GM21528 (cell line): ENCODE measurements at regions not wholly inside any gene's neighbourhood (a gene's known extent, or its start where the extent isn't known, plus 50 kb on each side); places are given as distances from the start of the nearest gene placed in this dataset.
"Not testable (repeated sequence)": the region's sequence is repeated elsewhere in the genome, so short reads cannot be mapped to it uniquely, and the experiment has no call there.

Experiments
- ATAC-seq: cut with Tn5 transposase; IDR thresholded peaks from one replicate; pipeline ENCODE4 v1.9.1; 2021; ENCODE audit warnings: mild to moderate bottlenecking, moderate library complexity; ENCODE audit not compliant: unreplicated experiment, low FRiP score

DNA sequence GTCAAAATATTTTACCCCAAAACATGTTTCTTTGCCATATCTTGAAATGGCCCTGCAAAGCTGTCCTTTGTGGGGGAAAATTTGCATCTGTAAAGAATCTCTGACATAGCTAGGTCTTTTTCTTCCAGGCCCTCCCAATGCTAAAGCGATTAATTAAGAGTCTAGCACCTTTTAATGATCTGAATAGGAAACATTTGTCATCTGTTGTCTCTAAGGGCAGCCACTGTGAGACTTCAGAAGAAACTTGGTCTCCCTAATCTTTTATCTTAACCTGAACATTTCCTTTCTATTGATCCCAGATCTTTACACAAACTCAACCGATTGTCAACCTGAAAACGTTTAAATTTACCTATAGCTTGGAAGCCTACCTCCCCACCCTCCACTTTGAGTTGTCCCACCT lies 731.6 kb upstream of the AUTS2 start:
- ATAC-seq, result not testable (repeated sequence)

DNA sequence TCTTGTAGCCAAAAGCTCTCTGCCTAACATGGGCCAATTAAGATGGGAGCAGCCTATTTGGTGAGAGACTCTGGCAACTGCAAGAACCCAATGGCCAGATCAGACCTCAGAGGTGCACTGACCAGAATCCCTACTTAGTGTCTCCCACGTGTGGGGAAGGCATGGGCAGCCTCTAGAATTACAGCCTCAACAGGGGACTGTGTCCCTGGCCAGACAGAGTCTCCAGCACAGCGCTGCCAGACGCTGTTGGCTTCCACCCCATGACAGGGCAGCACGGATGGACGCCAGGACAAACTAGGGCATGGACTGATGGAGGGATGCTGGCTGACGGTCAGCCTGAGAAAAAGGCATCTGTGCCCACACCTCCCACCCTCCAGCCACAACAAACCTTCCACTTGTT lies 729.3 kb upstream of the AUTS2 start:
- no peak for ATAC-seq

DNA sequence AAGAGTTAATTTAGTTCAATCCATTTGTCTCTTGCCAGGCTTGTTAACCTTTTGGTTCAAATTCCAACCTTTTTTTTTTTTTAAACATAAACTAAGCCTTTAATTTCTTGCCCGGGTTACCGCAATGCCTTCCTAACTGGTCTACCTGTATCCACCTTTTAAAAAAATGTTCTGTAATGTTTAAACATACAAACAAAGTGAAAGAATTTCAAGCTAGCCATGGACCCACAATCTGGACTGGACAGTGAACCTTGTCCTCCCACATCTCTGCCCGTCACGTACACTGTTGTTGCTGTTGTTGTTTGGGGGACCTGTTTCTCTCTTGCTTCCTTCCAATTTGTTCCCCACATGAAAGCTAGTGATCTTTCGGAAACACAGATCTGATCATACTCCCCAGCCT lies 724.7 kb upstream of the AUTS2 start:
- ATAC-seq, result no peak

DNA sequence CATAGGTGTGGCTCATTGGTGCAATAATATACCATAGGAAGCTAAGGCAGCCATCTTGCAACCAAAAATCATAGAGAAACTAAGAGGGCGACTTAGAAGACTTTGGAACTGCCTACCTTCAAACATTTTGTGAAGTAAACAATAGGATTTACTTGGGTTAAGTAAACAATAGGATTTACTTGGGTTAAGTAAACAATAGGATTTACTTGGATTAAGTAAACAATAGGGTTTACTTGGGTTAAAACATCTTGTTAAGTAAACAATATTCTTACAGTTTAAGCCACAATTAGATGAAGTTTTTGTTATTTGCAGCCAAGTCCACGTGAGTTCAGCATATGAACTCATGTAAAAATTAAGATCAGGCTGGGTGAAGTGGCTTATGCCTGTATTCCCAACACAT lies 722.4 kb upstream of the AUTS2 start:
- ATAC-seq, result no peak

DNA sequence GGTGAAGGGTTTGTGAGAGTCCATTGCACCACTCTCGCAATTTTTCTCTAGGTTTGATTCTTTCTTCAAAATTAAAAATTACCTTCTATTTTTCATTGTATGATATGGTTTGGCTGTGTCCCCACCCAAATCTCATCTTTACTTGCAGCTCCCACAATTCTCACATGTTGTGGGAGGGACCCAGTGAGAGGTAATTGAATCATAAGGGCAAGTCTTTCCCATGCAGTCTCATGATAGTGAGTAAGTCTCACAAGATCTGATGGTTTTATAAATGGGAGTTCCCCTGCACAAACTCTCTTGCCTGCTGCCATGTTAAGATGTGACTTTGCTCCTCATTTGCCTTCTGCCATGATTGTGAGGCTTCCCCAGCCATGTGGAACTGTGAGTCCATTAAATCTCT lies 711.2 kb upstream of the AUTS2 start:
- not testable (repeated sequence) for ATAC-seq

DNA sequence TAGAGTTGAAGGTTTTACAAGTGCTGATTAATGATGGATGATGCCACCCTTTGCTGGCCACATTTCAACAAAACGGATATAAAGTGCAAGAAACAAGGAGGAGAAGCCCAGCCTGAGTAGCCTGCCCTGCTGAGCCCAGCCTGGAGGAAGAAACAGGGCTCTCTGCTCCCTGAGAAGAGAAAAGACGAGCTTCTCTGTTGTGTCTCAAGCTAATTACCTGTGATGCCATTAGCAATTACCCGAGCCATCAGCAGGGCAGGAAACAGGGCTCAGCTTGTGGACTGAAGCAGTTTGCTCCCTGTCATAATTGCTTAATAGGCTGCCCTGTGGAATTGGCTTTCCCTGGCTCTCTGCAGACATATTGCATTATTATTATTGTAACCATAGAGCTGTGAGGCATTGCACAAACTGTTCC lies 709.3 kb upstream of the AUTS2 start:
- ATAC-seq, result no peak

DNA sequence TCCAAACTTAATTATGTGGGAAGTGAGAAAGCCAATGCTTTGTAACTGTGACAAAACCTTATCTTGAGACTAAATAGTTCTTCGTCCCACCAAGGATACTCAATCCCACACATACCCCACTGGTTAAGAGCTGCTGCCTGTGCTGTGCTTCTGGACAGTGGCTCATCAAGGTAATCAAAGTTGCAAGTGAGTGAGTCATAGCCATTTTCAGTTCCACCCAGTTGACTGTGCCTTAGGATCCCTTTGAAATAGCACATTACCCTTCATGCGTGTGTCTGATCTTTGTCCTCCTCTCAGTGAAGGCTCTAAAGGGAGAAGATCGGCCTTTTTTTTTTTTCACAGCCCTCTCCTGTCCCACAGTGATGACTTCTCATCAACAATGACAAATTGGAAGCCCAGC lies 706.0 kb upstream of the AUTS2 start:
- ATAC-seq, result no peak

DNA sequence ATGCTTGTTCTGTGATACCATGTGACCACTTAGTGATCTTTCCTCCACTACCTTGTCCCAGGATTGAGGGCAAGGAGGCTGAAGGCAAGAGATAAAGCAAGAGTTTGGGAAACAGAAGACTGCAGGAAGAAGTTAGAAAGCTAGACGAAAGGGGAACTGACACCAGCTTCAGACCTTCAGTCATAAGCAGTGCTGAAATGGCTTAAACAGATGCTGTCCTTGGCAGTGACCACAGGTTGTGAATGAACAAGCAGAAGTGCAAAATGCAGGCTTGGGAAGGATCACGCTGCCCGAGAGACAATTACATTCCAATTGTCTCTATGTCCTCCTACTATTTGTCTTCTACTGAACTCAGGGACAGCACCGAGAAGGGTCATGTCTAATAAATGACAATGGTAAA lies 704.9 kb upstream of the AUTS2 start:
- ATAC-seq, result no peak

DNA sequence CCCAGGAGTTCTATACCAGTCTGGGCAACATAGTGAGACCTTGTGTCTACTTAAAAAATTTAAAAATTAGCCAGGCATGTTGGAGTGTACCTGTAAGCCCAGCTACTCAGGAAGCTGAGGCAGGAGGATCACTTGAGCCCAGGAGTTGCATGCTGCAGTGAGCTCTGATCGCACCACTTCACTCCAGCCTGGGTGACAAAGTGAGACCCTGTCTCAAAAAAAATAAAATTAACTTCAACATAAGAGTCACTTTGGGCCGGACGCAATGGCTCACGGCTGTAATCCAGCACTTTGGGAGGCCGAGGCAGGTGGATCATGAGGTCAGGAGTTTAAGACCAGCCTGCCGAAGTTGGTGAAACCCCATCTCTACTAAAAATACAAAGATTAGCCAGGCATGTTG lies 699.1 kb upstream of the AUTS2 start:
- not testable (repeated sequence) for ATAC-seq

DNA sequence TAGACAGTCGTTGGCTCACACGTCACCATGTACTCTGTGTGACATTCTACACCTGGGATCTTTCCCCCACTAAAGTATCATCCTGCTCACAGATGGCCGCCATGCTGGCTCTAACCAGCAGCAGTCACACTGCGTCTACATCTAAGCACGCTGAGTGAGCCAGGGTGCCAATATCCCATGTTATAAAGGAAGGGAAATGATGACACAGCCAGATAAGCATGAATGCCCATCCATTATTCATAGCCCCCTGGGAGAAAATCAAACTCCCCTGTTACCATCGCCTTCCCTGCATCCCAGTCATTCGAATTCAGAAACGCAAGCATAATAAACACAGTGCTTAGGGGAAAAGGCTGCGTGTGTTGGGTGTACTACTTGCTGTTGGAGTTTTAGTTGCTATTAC lies 698.2 kb upstream of the AUTS2 start:
- no peak for ATAC-seq

DNA sequence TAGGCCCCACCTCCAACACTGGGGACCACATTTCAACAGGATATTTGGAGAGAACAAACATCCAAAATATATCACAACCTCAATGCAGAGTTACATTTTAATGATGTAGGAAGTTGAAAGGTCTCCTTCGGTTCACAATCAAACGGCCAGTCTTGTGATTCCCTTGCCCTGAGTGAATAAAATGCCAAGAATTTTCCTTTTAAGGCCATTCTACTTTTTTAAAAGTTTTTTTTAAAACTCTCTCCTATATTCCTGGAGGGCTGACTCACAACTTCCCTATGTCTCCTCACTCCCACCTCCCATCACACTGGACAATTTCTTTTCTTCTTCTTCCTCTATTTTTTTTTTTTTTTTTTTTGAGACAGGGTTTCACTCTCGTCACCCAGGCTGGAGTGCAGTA lies 693.6 kb upstream of the AUTS2 start:
- ATAC-seq, result no peak

DNA sequence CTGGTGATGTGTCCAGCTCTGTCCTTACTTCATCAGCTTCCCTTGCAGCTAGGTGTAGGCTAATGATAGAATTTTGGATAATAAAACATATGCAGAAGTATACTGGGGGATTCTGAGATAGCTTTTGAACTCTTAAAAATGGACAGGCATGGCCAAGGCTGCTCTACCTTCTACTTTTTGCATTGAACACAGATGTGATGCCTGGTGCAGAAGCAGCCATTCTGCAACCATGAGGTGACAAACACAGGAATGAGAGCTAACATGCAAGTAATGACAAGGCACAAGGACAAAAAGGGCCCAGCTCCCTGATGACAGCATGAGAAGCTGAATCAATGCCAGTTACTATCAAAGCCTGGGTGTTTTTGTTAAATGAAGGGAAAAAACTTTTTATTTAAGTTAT lies 686.5 kb upstream of the AUTS2 start:
- ATAC-seq, result no peak

DNA sequence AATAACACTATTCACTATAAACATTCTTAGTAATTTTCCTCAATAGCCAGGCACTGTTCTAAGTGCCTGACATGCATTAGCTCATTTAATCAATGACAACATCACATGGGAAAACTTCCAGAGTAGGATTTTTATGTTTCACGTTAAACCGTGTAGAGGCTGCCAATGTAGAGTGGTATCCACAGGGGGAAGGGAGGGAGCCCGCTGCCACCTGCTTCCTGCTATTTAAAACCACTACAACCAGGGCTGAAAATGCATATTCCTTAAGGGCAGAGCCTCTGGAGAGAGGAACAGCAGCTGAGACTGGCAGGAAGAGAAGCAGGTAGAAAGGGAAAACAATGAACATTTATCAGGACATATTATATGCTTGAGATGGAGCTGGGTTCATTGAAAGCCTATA lies 684.3 kb upstream of the AUTS2 start:
- ATAC-seq, result no peak

DNA sequence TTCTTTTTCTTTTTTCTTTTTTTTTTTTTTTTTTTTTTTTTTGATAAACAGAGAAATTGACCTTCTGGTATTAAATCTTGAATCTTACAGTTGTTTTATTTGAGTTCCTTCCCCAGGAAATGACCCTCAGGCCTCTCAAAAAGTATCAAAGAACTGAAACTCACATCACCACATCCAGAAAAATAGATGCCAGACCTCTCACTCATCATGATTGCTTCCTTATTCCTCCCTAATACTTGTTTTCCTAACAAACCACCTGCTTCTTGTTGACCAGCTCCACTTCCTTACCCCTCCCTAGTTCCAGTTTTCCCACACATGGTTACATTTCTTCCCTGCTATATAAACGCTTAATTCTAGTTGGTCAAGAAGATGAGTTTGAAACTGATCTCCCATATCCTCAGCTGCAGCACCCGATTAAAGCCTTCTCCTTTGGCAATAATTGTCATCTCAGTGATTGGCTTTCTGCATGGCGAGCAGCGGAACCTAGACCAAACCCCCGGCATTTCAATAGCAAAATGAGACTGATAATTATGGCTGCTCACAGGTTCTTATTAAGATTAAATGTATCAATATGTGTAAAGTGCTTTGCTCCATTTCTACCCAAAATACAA lies 681.1 kb upstream of the AUTS2 start:
- no peak for ATAC-seq

DNA sequence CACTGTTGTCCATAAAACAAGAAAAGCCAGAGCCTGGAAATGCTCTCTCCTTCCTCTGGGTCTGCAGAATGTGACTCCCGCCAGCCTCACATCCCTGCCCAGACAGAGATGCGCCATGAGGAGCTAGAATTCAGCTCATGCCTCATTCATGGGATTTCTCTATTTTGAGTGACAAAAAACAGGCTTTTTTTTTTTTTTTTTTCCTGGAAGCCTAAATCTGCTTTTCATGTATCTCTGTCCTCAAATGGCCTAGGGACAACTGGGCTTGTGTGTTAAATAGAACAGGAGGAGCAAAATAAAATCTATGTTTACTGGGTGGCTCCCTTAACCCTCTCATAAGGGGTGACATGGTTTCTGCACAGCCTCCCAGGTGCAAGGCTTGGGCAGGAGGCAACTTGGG lies 679.7 kb upstream of the AUTS2 start:
- ATAC-seq, result no peak

DNA sequence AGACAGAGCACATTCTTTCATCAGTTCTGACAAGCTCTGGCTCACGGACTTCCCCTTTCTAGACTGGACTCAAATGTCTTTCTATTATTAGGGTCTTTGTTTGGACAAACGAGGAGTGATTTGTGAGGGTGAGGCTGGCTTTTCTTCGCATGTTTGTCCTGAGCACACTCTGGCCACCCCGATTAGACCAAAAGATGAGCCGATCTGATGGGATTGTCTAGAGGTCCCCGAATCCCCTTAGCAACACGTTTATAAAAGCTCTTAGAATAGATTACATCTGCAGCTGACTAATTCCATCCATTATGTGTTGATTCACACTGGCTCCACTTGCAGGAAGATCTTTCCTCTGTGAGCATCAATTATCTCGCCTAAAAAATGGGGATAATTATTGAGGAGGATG lies 675.4 kb upstream of the AUTS2 start:
- ATAC-seq, result no peak

DNA sequence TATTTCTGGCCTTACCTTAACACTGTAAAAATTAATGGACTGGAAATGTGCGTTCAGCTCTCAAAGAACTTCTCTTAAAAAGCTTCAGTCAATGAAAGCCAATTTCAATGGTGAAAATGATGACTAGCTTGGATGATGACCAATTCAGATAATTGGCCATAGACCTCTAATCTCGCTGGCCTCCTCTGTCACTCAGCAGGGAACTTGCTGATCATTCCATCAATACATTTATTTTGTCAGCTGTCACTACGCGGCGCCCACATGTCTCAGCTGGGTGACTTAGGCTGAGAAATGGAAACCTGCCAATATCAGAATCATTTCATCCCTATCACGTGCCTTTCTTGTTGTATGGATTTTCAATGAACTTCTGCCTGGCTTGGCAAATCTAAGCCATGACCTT lies 673.0 kb upstream of the AUTS2 start:
- no peak for ATAC-seq

DNA sequence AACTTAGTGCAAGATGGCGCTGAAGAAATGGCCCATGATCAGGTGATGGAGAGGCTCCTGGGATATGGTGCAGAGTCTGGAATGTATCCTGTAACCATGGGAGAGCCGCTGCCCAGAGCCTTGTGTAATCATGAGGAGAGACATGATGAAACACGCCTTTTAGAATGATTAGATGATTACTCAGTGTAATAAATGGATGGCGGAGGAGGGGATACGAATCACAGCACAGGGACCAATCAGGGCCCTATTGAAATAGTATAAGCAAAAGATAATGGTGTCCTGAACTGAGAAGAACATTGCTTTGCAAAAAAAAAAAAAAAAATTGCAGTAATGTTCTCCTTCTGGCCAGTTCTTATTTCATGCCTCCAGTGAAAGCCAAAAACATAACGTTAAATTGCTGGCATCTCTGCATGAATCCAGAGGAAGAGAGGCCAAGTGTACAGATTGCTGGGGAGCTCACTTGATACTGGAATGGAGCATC lies 668.5 kb upstream of the AUTS2 start:
- ATAC-seq, result no peak

DNA sequence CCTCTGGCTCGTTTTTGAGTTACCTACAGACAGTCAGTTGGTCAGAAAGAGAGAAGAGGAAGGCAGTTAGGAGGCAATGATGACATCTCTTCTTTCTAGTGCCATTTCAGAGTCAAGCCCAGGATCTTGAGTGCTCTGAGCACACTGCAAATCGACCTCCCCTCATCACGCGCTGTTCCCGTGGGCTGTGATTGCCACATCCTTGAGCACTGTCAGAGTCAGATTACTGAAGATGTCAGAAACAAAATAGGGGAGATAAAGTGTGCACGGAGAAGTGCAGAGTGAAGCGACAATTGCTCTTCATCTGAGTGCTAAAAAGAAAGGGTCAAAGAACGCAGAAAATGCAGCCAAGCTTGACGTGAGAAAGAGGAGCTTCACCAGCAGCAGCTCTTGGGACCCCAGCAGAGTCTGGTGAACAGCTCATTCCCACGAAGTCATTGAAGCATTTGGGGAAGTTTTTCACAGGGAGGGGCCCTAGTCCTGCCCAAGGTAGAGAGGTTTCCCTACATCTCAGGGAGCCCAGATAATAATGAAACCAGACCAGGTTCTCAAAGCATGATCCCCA lies 661.7 kb upstream of the AUTS2 start:
- no peak for ATAC-seq

DNA sequence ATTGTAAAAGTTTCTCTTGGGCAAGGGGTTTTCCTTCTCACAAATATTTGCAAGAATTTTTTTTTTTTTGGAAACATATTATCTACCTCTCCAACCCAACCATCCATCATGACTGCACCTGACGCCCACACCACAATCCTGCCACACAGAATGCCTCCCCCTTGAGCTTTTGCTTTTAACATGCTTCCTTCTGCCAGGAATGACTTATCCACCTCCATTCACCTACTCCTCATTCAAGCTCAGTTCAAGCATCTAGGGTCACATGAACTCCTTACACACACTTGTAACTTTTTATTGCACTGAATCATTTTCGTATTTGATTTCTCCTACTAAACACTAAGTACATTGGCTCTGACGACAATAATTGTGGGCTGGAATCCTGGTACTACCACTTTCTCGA lies 660.1 kb upstream of the AUTS2 start:
- ATAC-seq, result no peak

DNA sequence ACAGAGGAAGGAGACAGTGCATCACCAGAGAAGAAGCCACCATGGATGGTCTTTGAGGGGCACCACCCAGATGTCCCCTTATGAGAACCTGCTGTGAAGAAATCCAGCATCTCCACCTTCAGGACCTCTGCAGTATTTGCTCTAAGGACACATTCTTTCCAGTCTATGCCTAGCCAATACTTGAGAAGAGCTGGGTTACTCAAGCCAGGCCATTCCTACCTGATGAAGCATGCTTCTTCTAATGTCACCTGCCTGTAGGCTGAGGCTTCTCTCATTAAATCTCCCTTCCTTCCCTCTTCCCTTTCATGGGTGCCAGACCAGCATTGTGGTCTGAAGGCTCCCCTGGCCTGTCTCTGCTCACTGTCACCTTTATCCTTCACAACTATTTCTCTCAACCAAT lies 654.5 kb upstream of the AUTS2 start:
- ATAC-seq, result no peak

DNA sequence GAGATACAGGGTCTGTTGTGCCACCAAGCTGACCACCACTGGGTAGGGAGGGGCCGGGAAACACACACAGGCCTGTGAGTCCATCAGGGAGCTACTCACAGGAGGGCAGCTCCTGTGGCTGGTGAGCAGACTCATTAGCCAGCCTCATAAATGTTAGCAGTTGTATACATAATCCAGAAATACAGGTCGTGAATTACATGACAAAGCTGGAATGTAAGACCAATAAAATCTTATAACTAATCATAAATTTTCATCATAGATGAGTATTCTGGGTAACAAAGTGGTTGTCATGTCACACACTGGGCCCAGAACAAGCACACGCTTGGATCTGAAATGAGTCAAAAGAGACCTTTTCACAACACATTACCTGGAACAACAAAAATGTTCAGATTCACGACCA lies 642.6 kb upstream of the AUTS2 start:
- no peak for ATAC-seq

DNA sequence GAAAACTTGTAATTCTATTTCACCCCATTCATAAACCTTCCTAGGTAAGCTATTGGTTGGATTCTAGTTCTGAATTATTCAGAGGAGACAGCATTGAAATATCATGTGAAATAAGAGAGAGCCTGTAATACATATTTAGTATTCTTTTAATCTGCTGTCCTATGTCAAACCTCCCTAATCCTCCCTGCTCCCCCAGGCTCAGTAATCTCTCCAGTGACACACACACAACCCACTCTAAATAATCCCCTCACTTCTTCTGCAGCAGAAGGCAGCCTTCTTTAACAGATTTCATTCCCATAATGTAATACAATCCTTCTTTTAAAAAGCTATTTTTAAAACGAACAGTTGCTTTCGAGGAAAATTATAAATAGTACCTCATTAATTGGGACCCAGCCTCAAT lies 639.7 kb upstream of the AUTS2 start:
- ATAC-seq, result no peak
